OCI-LY1 (cell line): ENCODE measurements at regions not wholly inside any gene's neighbourhood (a gene's known extent, or its start where the extent isn't known, plus 50 kb on each side); places are given as distances from the start of the nearest gene placed in this dataset.
"Not testable (repeated sequence)": the region's sequence is repeated elsewhere in the genome, so short reads cannot be mapped to it uniquely, and the experiment has no call there.

Source experiments
- H2AFZ ChIP-seq: fragments of 200-600 bp; sonication (generic), shearing (Covaris generic); 2 replicates; pipeline ENCODE4 v1.6.0; 2014; ENCODE audit warnings: antibody characterized with exemption, mild to moderate bottlenecking, low read length
- H3F3A ChIP-seq: fragments of 200-600 bp; sonication (generic), shearing (Covaris generic); 2 replicates; pipeline ENCODE4 v1.6.0; 2014; ENCODE audit warnings: mild to moderate bottlenecking, antibody characterized with exemption, low read length, moderate library complexity; ENCODE audit not compliant: insufficient read depth
- H3K27ac ChIP-seq: fragments of 200-600 bp; sonication (generic); 2 replicates; pipeline ENCODE4 v1.5.1; 2014; ENCODE audit warnings: low read length, mixed run types, mild to moderate bottlenecking, low read depth; ENCODE audit not compliant: poor library complexity, severe bottlenecking
- H3K27me3 ChIP-seq: fragments of 200-600 bp; sonication (generic); 2 replicates; pipeline ENCODE4 v1.6.0; 2014; ENCODE audit warnings: antibody characterized with exemption, mild to moderate bottlenecking, low read length, moderate library complexity; ENCODE audit not compliant: insufficient read depth
- H3K36me3 ChIP-seq: fragments of 200-600 bp; sonication (generic); 2 replicates; pipeline ENCODE4 v1.6.1; 2014; ENCODE audit warnings: mild to moderate bottlenecking, antibody characterized with exemption, low read length, moderate library complexity, mixed read lengths; ENCODE audit not compliant: insufficient read depth
- H3K4me1 ChIP-seq: fragments of 200-600 bp; sonication (generic); 2 replicates; pipeline ENCODE4 v1.5.1; 2014; ENCODE audit warnings: mild to moderate bottlenecking, low read length, moderate library complexity; ENCODE audit not compliant: insufficient read depth, severe bottlenecking
- H3K4me2 ChIP-seq: fragments of 200-600 bp; sonication (generic), shearing (Covaris generic); 2 replicates; pipeline ENCODE4 v1.6.1; 2014; ENCODE audit warnings: low read length
- H3K4me3 ChIP-seq: fragments of 200-600 bp; sonication (generic); 2 replicates; pipeline ENCODE4 v1.5.1; 2014; ENCODE audit warnings: low read length, low read depth, mild to moderate bottlenecking, mixed read lengths; ENCODE audit not compliant: poor library complexity, severe bottlenecking
- H3K79me2 ChIP-seq: fragments of 200-600 bp; shearing (Covaris generic); 2 replicates; pipeline ENCODE4 v1.6.1; 2016; ENCODE audit warnings: mixed run types, low read length, mixed read lengths; ENCODE audit not compliant: insufficient read depth
- H3K9ac ChIP-seq: fragments of 200-600 bp; sonication (generic), shearing (Covaris generic); 2 replicates; pipeline ENCODE4 v1.6.1; 2014; ENCODE audit warnings: mild to moderate bottlenecking, low read length, mixed read lengths
- H3K9me2 ChIP-seq: fragments of 200-600 bp; sonication (generic), shearing (Covaris generic); 2 replicates; pipeline ENCODE4 v1.6.1; 2014; ENCODE audit warnings: low read depth, mild to moderate bottlenecking, low read length, mixed read lengths
- H3K9me3 ChIP-seq: fragments of 200-600 bp; shearing (Covaris generic); 2 replicates; pipeline ENCODE4 v1.6.1; 2014; ENCODE audit warnings: low read length, mixed read lengths
- H4K20me1 ChIP-seq: fragments of 200-600 bp; sonication (generic), shearing (Covaris generic); 2 replicates; pipeline ENCODE4 v1.6.0; 2016; ENCODE audit warnings: mild to moderate bottlenecking, low read length; ENCODE audit not compliant: insufficient read depth
- EZH2 ChIP-seq: fragments of 200-600 bp; sonication (generic), shearing (Covaris generic); IDR thresholded peaks from 2 replicates; pipeline ENCODE4 v1.8.0; 2017; ENCODE audit warnings: borderline replicate concordance, mixed run types, mild to moderate bottlenecking, antibody characterized with exemption, low read length, moderate library complexity, mixed read lengths
- TF ChIP-seq, protein P1 (sequence below): fragments of 200-600 bp; sonication (generic), shearing (Covaris generic); IDR thresholded peaks from 2 replicates; pipeline ENCODE4 v1.5.1; 2017; ENCODE audit warnings: mild to moderate bottlenecking, antibody characterized with exemption, low read length, moderate library complexity, mixed read lengths

DNA sequence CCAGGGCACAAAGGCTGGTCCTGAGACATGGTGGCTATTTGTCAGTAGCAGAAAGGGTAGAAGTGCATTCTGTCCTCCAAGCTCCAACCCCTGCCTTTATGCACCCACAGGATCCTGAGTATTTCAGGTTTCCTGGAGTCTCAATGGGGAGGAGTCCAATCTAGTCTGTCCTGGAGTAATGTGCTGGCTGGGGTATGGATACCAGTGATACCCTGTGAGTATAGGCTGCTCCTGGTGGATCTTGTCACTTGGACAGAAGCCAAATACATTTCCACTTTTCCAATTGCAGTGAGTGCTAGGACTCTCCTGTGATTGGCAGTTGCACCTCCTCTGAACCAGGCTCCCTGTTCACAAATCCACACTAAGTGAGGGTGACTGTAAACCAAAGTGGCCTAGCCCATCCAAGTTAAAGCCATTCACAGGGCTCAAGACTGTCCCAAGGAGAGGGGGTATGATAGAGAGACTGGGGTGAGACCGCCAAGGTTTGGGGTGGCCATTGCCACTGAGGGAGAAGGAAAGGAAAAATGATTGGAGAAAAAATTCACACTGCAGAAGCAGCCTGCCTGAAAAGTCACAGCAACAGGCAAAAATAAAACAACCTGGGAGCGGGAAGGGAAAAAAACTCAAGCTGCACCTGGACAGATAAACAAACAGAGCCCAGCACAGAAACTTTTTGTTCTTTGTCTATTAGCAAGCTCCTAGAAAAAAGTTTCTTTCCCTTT, 163.4 kb upstream of the ETV3 start:
- Histone ChIP-seq H3K36me3 (no peaks in the 10 kb centered on the region), H2AFZ (no peak overlapping the region), H3K9me2 (no peaks in the 10 kb centered on the region), H3F3A (no peaks in the 10 kb centered on the region), H4K20me1 (no peaks in the 10 kb centered on the region), H3K27ac (no peak overlapping the region), H3K4me3 (no peak overlapping the region), H3K9ac (no peak overlapping the region), H3K27me3 (no peaks in the 10 kb centered on the region; the same call in 1 of the 2 replicates), H3K4me1 (no peaks in the 10 kb centered on the region), H3K4me2 (no peak overlapping the region), H3K9me3 (no peaks in the 10 kb centered on the region), H3K79me2 (no peaks in the 10 kb centered on the region)
- TF ChIP-seq EZH2: no peak
- TF ChIP-seq, protein P1, sequence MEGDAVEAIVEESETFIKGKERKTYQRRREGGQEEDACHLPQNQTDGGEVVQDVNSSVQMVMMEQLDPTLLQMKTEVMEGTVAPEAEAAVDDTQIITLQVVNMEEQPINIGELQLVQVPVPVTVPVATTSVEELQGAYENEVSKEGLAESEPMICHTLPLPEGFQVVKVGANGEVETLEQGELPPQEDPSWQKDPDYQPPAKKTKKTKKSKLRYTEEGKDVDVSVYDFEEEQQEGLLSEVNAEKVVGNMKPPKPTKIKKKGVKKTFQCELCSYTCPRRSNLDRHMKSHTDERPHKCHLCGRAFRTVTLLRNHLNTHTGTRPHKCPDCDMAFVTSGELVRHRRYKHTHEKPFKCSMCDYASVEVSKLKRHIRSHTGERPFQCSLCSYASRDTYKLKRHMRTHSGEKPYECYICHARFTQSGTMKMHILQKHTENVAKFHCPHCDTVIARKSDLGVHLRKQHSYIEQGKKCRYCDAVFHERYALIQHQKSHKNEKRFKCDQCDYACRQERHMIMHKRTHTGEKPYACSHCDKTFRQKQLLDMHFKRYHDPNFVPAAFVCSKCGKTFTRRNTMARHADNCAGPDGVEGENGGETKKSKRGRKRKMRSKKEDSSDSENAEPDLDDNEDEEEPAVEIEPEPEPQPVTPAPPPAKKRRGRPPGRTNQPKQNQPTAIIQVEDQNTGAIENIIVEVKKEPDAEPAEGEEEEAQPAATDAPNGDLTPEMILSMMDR: no peak

DNA sequence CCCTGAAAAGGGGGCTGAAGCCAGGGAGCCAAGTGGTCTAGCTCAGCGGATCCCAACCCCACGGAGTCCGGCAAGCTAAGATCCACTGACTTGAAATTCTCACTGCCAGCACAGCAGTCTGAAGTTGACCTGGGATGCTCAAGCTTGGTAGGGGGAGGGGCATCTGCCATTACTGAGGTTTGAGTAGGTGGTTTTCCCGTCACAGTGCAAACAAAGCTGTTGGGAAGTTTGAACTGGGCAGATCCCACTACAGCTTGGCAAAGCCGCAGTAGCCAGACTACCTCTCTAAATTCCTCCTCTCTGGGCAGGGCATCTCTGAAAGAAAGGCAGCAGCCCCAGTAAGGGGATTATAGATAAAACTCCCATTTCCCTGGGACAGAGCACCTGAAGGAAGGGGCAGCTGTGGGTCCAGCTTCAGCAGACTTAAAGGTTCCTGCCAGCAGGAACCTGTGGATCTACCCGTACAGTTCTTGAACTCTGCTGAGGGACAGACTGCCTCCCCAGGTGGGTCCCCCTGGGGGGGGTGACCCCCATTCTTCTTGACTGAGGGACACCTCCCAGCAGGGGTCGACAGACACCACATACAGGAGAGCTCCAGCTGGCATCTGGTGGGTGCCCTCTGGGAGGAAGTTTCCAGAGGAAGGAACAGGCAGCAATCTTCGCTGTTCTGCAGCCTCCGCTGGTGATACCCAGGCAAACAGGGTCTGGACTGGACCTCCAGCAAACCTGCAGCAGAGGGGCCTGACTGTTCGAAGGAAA, 156.4 kb upstream of the ETV3 start:
- not testable (repeated sequence) for H3K79me2 ChIP-seq

DNA sequence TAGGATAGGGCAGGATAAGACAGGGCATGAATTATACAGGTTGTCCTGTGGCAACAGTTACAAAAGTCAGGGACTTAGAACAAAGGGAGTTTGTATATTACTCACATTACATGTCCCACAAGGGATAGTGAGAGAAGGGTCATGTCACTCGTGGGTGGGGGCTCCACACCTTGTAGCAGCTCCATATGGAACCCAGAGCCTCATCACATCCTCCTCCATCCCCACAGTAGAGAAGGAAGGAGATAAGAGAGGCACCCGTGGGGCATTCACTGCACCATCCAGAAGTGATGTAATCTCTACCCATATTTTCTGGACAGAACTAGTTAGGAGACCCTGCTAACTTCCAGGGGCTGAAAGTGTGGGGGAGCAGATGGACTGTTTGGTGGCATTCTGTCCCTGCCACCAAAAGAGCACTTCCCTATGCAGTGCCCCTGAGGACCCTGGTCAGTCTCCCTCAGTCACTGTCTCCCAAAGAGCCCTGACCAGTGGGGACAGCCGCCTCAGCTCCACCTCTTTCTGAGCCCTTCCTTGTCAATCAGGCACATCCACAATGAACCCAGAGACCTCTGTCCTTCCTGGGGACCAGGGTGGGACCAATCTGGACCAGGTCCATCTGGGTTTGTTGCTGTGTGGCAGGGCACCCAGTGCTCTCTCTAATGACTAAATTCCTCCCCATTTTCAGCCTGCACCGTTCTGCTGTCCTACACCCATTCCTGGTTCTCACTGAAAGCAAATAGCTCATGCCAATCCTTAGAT, 154.8 kb upstream of the ETV3 start:
- no peak overlapping the region for H3K4me2 ChIP-seq

More for the DNA sequence above, 156.4 kb upstream of the ETV3 start:
- H4K20me1 ChIP-seq, H3K27ac ChIP-seq, H2AFZ ChIP-seq, H3K9me2 ChIP-seq, H3K9me3 ChIP-seq, H3F3A ChIP-seq, H3K9ac ChIP-seq, H3K4me2 ChIP-seq, H3K36me3 ChIP-seq, H3K4me3 ChIP-seq, H3K27me3 ChIP-seq, H3K4me1 ChIP-seq: not testable (repeated sequence)

More for the DNA sequence above, 154.8 kb upstream of the ETV3 start:
- Histone ChIP-seq H3K9me3 (no peaks in the 10 kb centered on the region), H3K4me3 (no peak overlapping the region), H4K20me1 (no peaks in the 10 kb centered on the region), H3F3A (no peaks in the 10 kb centered on the region), H3K36me3 (no peaks in the 10 kb centered on the region), H3K27ac (no peak overlapping the region), H3K9ac (no peak overlapping the region), H3K4me1 (no peaks in the 10 kb centered on the region), H3K79me2 (no peaks in the 10 kb centered on the region), H2AFZ (no peak overlapping the region), H3K9me2 (no peaks in the 10 kb centered on the region), H3K27me3 (no peaks in the 10 kb centered on the region)
- TF ChIP-seq, protein P1: no peak
- TF ChIP-seq EZH2: no peak
